ENCODE measurements at regions not wholly inside any gene's neighbourhood (a gene's known extent, or its start where the extent isn't known, plus 50 kb on each side); places are given as distances from the start of the nearest gene placed in this dataset.

- Histone ChIP-seq H2AK5ac (ENCODE audit: low read depth, low read length) (no peak overlapping the region), H3K27ac (replicated peaks; ENCODE audit: low read length) (no peak overlapping the region)
- DNase-seq (ENCODE audit: low spot score) = no peak
These were observed 56.1 kb downstream of the CAPZA3 start for GRCh38 chr12:18794000-18794399.

GRCh38 chr12:18797604-18798003 is 59.7 kb downstream of the CAPZA3 start:
- no peak overlapping the region for H3K18ac ChIP-seq (ENCODE audit: low read length)
- no peaks in the 10 kb centered on the region for H3K36me3 ChIP-seq (replicated peaks in 1 of 2; ENCODE audit: control insufficient read depth in 2 of 2, insufficient read depth in 2 of 2, low read length in 2 of 2)
- no peak overlapping the region for H4K8ac ChIP-seq (ENCODE audit: low read depth, low read length)
- no peak overlapping the region for H4K91ac ChIP-seq (ENCODE audit: low read depth, low read length, poor library complexity)
- no peak overlapping the region for H3K4me3 ChIP-seq (ENCODE audit: low read length in 2 of 2)
- no peak overlapping the region for H3K9ac ChIP-seq (ENCODE audit: low read depth, low read length, poor library complexity)
- H2BK15ac ChIP-seq (ENCODE audit: low read length) = no peak overlapping the region
- H2BK5ac ChIP-seq (ENCODE audit: low read length) = no peak overlapping the region
- H2BK120ac ChIP-seq (ENCODE audit: low read depth, low read length) = no peak overlapping the region
- no peak overlapping the region for H2AK5ac ChIP-seq (ENCODE audit: low read depth, low read length)
- H2AFZ ChIP-seq (ENCODE audit: low read length) = peak overlapping the region; percentile 45
- no peak overlapping the region for H2BK12ac ChIP-seq (ENCODE audit: low read length)
- H3K23ac ChIP-seq (ENCODE audit: low read depth, low read length, poor library complexity) = no peak overlapping the region
- H3K4me1 ChIP-seq (ENCODE audit: control insufficient read depth in 2 of 2, insufficient read depth in 1 of 2, low read depth in 1 of 2, low read length in 2 of 2) = no peaks in the 10 kb centered on the region
- no peak overlapping the region for H3K14ac ChIP-seq (ENCODE audit: low read length)
- no peaks in the 10 kb centered on the region for H3K9me3 ChIP-seq (replicated peaks in 1 of 2; ENCODE audit: control insufficient read depth in 2 of 2, insufficient read depth in 1 of 2, low read depth in 1 of 2, low read length in 2 of 2)
- H3K27ac ChIP-seq (replicated peaks; ENCODE audit: low read length) = no peak overlapping the region
- no peak overlapping the region for H3K4me2 ChIP-seq (ENCODE audit: insufficient read depth, low read length, poor library complexity, severe bottlenecking)
- H3K4ac ChIP-seq (ENCODE audit: low read length) = no peak overlapping the region
- no peaks in the 10 kb centered on the region for H3K27me3 ChIP-seq (ENCODE audit: control insufficient read depth in 3 of 3, insufficient read depth in 3 of 3, low read depth in 1 of 3, low read length in 3 of 3)
- WGBS, 2 donors (ENCODE audit: extremely low coverage in 2 of 2, insufficient read length in 2 of 2, insufficient replicate concordance in 1 of 2) = no CpG with 5 or more reads among the region's 2 CpGs
- no peak for DNase-seq (ENCODE audit: low spot score)
- H3K79me1 ChIP-seq (ENCODE audit: low read depth, low read length) = no peaks in the 10 kb centered on the region

More at GRCh38 chr12:18794000-18794399, 56.1 kb downstream of the CAPZA3 start:
- Histone ChIP-seq H3K79me1 (ENCODE audit: low read depth, low read length) (no peaks in the 10 kb centered on the region), H3K4me3 (ENCODE audit: low read length in 2 of 2) (no peak overlapping the region), H3K27me3 (ENCODE audit: control insufficient read depth in 3 of 3, insufficient read depth in 3 of 3, low read depth in 1 of 3, low read length in 3 of 3) (no peaks in the 10 kb centered on the region), H2AFZ (ENCODE audit: low read length) (no peak overlapping the region), H4K91ac (ENCODE audit: low read depth, low read length, poor library complexity) (no peak overlapping the region), H3K9me3 (replicated peaks in 1 of 2; ENCODE audit: control insufficient read depth in 2 of 2, insufficient read depth in 1 of 2, low read depth in 1 of 2, low read length in 2 of 2) (no peaks in the 10 kb centered on the region), H3K4ac (ENCODE audit: low read length) (no peak overlapping the region), H3K23ac (ENCODE audit: low read depth, low read length, poor library complexity) (no peak overlapping the region), H3K36me3 (replicated peaks in 1 of 2; ENCODE audit: control insufficient read depth in 2 of 2, insufficient read depth in 2 of 2, low read length in 2 of 2) (no peaks in the 10 kb centered on the region), H2BK15ac (ENCODE audit: low read length) (no peak overlapping the region), H3K4me2 (ENCODE audit: insufficient read depth, low read length, poor library complexity, severe bottlenecking) (no peak overlapping the region), H3K14ac (ENCODE audit: low read length) (no peak overlapping the region), H2BK12ac (ENCODE audit: low read length) (no peak overlapping the region), H3K4me1 (ENCODE audit: control insufficient read depth in 2 of 2, insufficient read depth in 1 of 2, low read depth in 1 of 2, low read length in 2 of 2) (no peaks in the 10 kb centered on the region), H4K8ac (ENCODE audit: low read depth, low read length) (no peak overlapping the region), H2BK120ac (ENCODE audit: low read depth, low read length) (no peak overlapping the region), H2BK5ac (ENCODE audit: low read length) (no peak overlapping the region), H3K9ac (ENCODE audit: low read depth, low read length, poor library complexity) (no peak overlapping the region), H3K18ac (ENCODE audit: low read length) (no peak overlapping the region)

GRCh38 chr12:18798535-18799361 is 60.8 kb downstream of the CAPZA3 start:
- Histone ChIP-seq H3K9me3 (replicated peaks in 1 of 2; ENCODE audit: control insufficient read depth in 2 of 2, insufficient read depth in 1 of 2, low read depth in 1 of 2, low read length in 2 of 2) (no peaks in the 10 kb centered on the region), H3K4me2 (ENCODE audit: insufficient read depth, low read length, poor library complexity, severe bottlenecking) (no peak overlapping the region), H2AFZ (ENCODE audit: low read length) (no peak overlapping the region), H3K4me3 (ENCODE audit: low read length in 2 of 2) (no peak overlapping the region), H3K27ac (replicated peaks; ENCODE audit: low read length) (no peak overlapping the region), H2BK15ac (ENCODE audit: low read length) (no peak overlapping the region), H3K27me3 (ENCODE audit: control insufficient read depth in 3 of 3, insufficient read depth in 3 of 3, low read depth in 1 of 3, low read length in 3 of 3) (no peaks in the 10 kb centered on the region), H2BK120ac (ENCODE audit: low read depth, low read length) (no peak overlapping the region), H3K9ac (ENCODE audit: low read depth, low read length, poor library complexity) (no peak overlapping the region), H3K4me1 (ENCODE audit: control insufficient read depth in 2 of 2, insufficient read depth in 1 of 2, low read depth in 1 of 2, low read length in 2 of 2) (no peaks in the 10 kb centered on the region), H3K23ac (ENCODE audit: low read depth, low read length, poor library complexity) (no peak overlapping the region), H3K79me1 (ENCODE audit: low read depth, low read length) (no peaks in the 10 kb centered on the region), H4K91ac (ENCODE audit: low read depth, low read length, poor library complexity) (no peak overlapping the region), H3K18ac (ENCODE audit: low read length) (no peak overlapping the region), H4K8ac (ENCODE audit: low read depth, low read length) (no peak overlapping the region), H2AK5ac (ENCODE audit: low read depth, low read length) (no peak overlapping the region), H3K4ac (ENCODE audit: low read length) (no peak overlapping the region), H3K36me3 (replicated peaks in 1 of 2; ENCODE audit: control insufficient read depth in 2 of 2, insufficient read depth in 2 of 2, low read length in 2 of 2) (no peaks in the 10 kb centered on the region), H3K14ac (ENCODE audit: low read length) (no peak overlapping the region), H2BK5ac (ENCODE audit: low read length) (no peak overlapping the region), H2BK12ac (ENCODE audit: low read length) (no peak overlapping the region)
- WGBS, 2 donors (ENCODE audit: extremely low coverage in 2 of 2, insufficient read length in 2 of 2, insufficient replicate concordance in 1 of 2) = no CpG with 5 or more reads among the region's 4 CpGs
- DNase-seq (ENCODE audit: low spot score) = no peak

- Histone ChIP-seq H2BK120ac (ENCODE audit: low read depth, low read length) (no peak overlapping the region), H3K27ac (replicated peaks; ENCODE audit: low read length) (no peak overlapping the region), H2BK12ac (ENCODE audit: low read length) (no peak overlapping the region), H3K27me3 (ENCODE audit: control insufficient read depth in 3 of 3, insufficient read depth in 3 of 3, low read depth in 1 of 3, low read length in 3 of 3) (no peaks in the 10 kb centered on the region), H3K4me3 (ENCODE audit: low read length in 2 of 2) (no peak overlapping the region), H3K79me1 (ENCODE audit: low read depth, low read length) (no peaks in the 10 kb centered on the region), H2AK5ac (ENCODE audit: low read depth, low read length) (no peak overlapping the region), H3K9ac (ENCODE audit: low read depth, low read length, poor library complexity) (no peak overlapping the region), H2BK5ac (ENCODE audit: low read length) (no peak overlapping the region), H3K23ac (ENCODE audit: low read depth, low read length, poor library complexity) (no peak overlapping the region), H3K4me2 (ENCODE audit: insufficient read depth, low read length, poor library complexity, severe bottlenecking) (no peak overlapping the region), H3K36me3 (replicated peaks in 1 of 2; ENCODE audit: control insufficient read depth in 2 of 2, insufficient read depth in 2 of 2, low read length in 2 of 2) (no peaks in the 10 kb centered on the region), H3K14ac (ENCODE audit: low read length) (no peak overlapping the region), H2AFZ (ENCODE audit: low read length) (no peak overlapping the region), H3K4me1 (ENCODE audit: control insufficient read depth in 2 of 2, insufficient read depth in 1 of 2, low read depth in 1 of 2, low read length in 2 of 2) (no peaks in the 10 kb centered on the region), H3K9me3 (replicated peaks in 1 of 2; ENCODE audit: control insufficient read depth in 2 of 2, insufficient read depth in 1 of 2, low read depth in 1 of 2, low read length in 2 of 2) (no peaks in the 10 kb centered on the region), H3K18ac (ENCODE audit: low read length) (no peak overlapping the region), H4K91ac (ENCODE audit: low read depth, low read length, poor library complexity) (no peak overlapping the region), H2BK15ac (ENCODE audit: low read length) (no peak overlapping the region), H4K8ac (ENCODE audit: low read depth, low read length) (no peak overlapping the region), H3K4ac (ENCODE audit: low read length) (no peak overlapping the region)
- no CpG with 5 or more reads among the region's 1 CpG for WGBS, 2 donors (ENCODE audit: extremely low coverage in 2 of 2, insufficient read length in 2 of 2, insufficient replicate concordance in 1 of 2)
- DNase-seq (ENCODE audit: low spot score) = no peak
These were observed 61.6 kb downstream of the CAPZA3 start for GRCh38 chr12:18799561-18799960.
